Left lung (tissue), 4 donors: ENCODE measurements at regions not wholly inside any gene's neighbourhood (a gene's known extent, or its start where the extent isn't known, plus 50 kb on each side); places are given as distances from the start of the nearest gene placed in this dataset.

Experiments
- ATAC-seq: fragments of 200-7000 bp; cut with Tn5 transposase; one replicate; pipeline ENCODE4 v1.9.1; 2020; ENCODE audit warnings: moderate library complexity
- DNase-seq, 4 donors: peaks; one replicate each; pipeline ENCODE4 v3.0.0-alpha.2; 2013 to 2020
- H3K27ac ChIP-seq, 2 donors: fragments of 200-600 bp; sonication (generic) in 1 of 2; one replicate each; pipeline versions ENCODE4 v1.5.0 to v1.8.0; 2020 to 2021
- H3K27me3 ChIP-seq, 2 donors: fragments of 200-600 bp; sonication (generic) in 1 of 2; one replicate each; pipeline versions ENCODE4 v1.5.0 to v1.8.0; 2020 to 2021
- H3K36me3 ChIP-seq, 2 donors: fragments of 200-600 bp; sonication (generic) in 1 of 2; one replicate each; pipeline versions ENCODE4 v1.5.0 to v1.8.0; 2020 to 2021
- H3K4me1 ChIP-seq, 2 donors: fragments of 200-600 bp; one replicate each; pipeline ENCODE4 v1.8.0; 2021
- H3K4me3 ChIP-seq, 2 donors: fragments of 200-600 bp; sonication (generic) in 1 of 2; one replicate each; pipeline versions ENCODE4 v1.5.0 to v1.8.0; 2020 to 2021; ENCODE audit warnings: mild to moderate bottlenecking in 1 of 2
- H3K9me3 ChIP-seq, 2 donors: fragments of 200-600 bp; sonication (generic) in 1 of 2; one replicate each; pipeline versions ENCODE4 v1.5.0 to v1.8.0; 2020 to 2021
- intact Hi-C, 2 donors: fragments of 100-400 bp; cut with DNase I; formaldehyde crosslinking; loops; one replicate each; pipeline versions ENCODE4 v1.11.2 to v1.14.2; 2022
- TF ChIP-seq, protein P1 (sequence below), 2 donors: fragments of 200-600 bp; sonication (generic) in 1 of 2; IDR thresholded peaks; one replicate each; pipeline versions ENCODE4 v1.5.0 to v1.8.0; 2021; ENCODE audit warnings: antibody characterized with exemption in 2 of 2
- donor health status: DM: no; HTN: yes; CAD: no.
- donor health status: DM: no; HTN: no; CAD: no.

DNA sequence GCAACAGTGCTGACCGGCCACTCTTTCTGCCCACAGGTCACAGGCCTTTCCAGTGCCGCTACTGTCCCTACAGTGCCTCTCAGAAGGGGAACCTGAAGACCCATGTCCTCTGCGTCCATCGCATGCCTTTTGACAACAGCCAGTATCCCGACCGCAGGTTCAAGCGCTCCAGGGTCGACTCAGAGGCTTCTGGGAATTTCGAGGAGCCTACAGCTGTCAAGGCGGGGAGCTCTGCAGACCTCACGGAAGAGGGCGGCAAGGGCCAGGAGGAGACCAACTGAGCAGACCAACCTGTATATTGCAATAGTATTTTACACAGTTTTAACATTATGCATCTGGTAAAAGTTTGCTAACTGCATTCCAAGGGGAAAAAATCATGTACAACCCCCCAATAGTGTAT, 338.5 kb downstream of the ZNF536 start:
- Histone ChIP-seq H3K4me1 (no peaks in the 10 kb centered on the region), H3K36me3 (no peaks in the 10 kb centered on the region), H3K9me3 (no peaks in the 10 kb centered on the region), H3K27me3 (peaks cover 5 to 33% of the 10 kb centered on the region in 2 donors), H3K4me3 (no peak overlapping the region), H3K27ac (no peak overlapping the region)
- intact Hi-C loops: no loop called here
- no peak for ATAC-seq
- no peak for DNase-seq
- TF ChIP-seq, protein P1, sequence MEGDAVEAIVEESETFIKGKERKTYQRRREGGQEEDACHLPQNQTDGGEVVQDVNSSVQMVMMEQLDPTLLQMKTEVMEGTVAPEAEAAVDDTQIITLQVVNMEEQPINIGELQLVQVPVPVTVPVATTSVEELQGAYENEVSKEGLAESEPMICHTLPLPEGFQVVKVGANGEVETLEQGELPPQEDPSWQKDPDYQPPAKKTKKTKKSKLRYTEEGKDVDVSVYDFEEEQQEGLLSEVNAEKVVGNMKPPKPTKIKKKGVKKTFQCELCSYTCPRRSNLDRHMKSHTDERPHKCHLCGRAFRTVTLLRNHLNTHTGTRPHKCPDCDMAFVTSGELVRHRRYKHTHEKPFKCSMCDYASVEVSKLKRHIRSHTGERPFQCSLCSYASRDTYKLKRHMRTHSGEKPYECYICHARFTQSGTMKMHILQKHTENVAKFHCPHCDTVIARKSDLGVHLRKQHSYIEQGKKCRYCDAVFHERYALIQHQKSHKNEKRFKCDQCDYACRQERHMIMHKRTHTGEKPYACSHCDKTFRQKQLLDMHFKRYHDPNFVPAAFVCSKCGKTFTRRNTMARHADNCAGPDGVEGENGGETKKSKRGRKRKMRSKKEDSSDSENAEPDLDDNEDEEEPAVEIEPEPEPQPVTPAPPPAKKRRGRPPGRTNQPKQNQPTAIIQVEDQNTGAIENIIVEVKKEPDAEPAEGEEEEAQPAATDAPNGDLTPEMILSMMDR (IDR thresholded peaks at IDR 0.05): no peak

GRCh38 chr19:30708416-30709178, 336.4 kb downstream of the ZNF536 start:
- DNase-seq (no peak), ATAC-seq (no peak)
- intact Hi-C loops: no loop called here
- TF ChIP-seq, protein P1 (IDR thresholded peaks at IDR 0.05): no peak
- Histone ChIP-seq H3K27me3 (peaks cover 5 to 33% of the 10 kb centered on the region in 2 donors), H3K4me3 (no peak overlapping the region), H3K9me3 (no peaks in the 10 kb centered on the region), H3K27ac (no peak overlapping the region), H3K4me1 (no peaks in the 10 kb centered on the region), H3K36me3 (no peaks in the 10 kb centered on the region)

DNA sequence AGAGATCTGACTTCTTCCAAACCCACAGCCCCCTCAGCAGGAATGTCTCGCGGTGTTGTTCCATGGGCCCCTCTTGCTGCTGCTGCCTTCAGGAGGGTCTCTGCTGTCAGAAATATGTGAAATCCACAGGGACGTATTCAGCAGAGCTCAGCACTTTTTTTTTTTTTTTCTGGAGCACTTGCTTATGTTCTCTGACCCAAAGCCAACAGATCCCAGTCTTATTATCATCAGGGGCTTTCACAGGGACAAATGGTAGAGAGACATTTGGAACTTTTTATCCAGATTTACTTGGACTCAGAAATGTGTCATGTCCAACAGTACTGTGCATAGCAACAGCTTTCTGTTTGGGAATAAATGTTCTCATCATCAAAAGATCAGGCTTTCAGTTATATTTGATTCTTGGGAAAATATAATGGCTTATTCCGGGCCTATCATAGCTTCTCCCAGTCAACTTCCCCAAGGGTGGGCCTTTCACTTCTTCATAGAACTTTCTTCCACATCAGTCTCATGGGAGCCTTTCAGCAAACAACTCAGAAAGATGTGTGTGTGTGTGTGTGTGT, 332.7 kb downstream of the ZNF536 start:
- Histone ChIP-seq H3K27me3 (peaks cover 0 to under 1% of the 10 kb centered on the region in 2 donors), H3K4me1 (no peaks in the 10 kb centered on the region), H3K36me3 (no peaks in the 10 kb centered on the region), H3K27ac (no peak overlapping the region), H3K9me3 (no peaks in the 10 kb centered on the region), H3K4me3 (no peak overlapping the region)
- intact Hi-C loops: no loop called here
- ATAC-seq: no peak
- no peak for DNase-seq
- TF ChIP-seq, protein P1 (IDR thresholded peaks at IDR 0.05): no peak

DNA sequence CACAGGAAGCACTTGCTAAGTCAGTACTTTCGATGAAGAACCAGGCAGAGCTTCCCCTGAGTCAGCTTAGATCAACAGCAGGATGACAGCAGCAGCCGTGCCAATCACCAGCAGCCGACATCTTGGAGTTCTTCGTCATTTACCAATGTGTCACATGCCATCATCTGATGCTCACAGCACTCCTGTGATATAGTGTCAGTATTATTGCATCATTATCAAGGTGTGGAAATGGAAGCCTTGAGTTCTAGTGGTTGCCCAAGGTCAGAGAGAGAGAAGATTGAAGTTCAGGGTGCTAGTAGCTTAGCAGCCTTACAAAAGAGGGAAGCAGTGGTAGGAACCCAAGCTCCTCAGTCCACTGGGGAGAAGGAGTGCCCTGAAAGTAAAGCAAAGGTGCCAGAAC, 331.5 kb downstream of the ZNF536 start:
- ATAC-seq: no peak
- no peaks in the 10 kb centered on the region for H3K36me3 ChIP-seq
- H3K4me3 ChIP-seq: no peak overlapping the region
- H3K27ac ChIP-seq: no peak overlapping the region
- no peaks in the 10 kb centered on the region for H3K27me3 ChIP-seq
- no peak for DNase-seq
- no peaks in the 10 kb centered on the region for H3K4me1 ChIP-seq
- H3K9me3 ChIP-seq: no peaks in the 10 kb centered on the region
- intact Hi-C loops: no loop called here
- TF ChIP-seq, protein P1 (IDR thresholded peaks at IDR 0.05): no peak

DNA sequence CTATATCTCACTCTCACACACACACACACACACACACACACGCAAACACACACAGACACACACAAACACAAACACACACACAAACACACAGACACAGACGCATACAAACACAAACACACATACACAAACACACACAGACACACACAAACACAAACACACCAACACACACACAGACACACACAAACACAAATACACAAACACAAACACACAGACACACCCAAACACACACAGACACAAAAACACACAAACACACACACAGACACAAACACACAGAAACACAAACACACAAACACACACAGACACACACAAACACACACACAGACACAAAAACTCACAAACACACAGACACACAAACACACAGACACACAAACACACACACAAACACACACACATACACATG, 329.0 kb downstream of the ZNF536 start:
- no peaks in the 10 kb centered on the region for H3K36me3 ChIP-seq
- TF ChIP-seq, protein P1 (IDR thresholded peaks at IDR 0.05): no peak
- DNase-seq: no peak
- no peaks in the 10 kb centered on the region for H3K4me1 ChIP-seq
- H3K4me3 ChIP-seq: no peak overlapping the region
- no peak for ATAC-seq
- H3K27me3 ChIP-seq: no peaks in the 10 kb centered on the region
- no peaks in the 10 kb centered on the region for H3K9me3 ChIP-seq
- no peak overlapping the region for H3K27ac ChIP-seq
- intact Hi-C loops: no loop called here
